SK-N-SH (cell line): ENCODE measurements at regions not wholly inside any gene's neighbourhood (a gene's known extent, or its start where the extent isn't known, plus 50 kb on each side); places are given as distances from the start of the nearest gene placed in this dataset.

Experiments
- EP300 ChIP-seq, 2 experiments: IDR thresholded peaks; 2 replicates each; pipeline versions ENCODE4 v1.4.0 to v1.6.1; 2012; ENCODE audit warnings: borderline replicate concordance in 1 of 2, low read depth in 1 of 2, low read length in 1 of 2
- POLR2AphosphoS5 ChIP-seq: IDR thresholded peaks from 2 replicates; pipeline ENCODE4 v1.6.1; 2012; ENCODE audit warnings: low read depth, low read length
- RAD21 ChIP-seq: IDR thresholded peaks from 2 replicates; pipeline ENCODE4 v1.6.1; 2012; ENCODE audit warnings: mild to moderate bottlenecking, low read length
- RFX5 ChIP-seq: IDR thresholded peaks from 2 replicates; pipeline ENCODE4 v1.6.1; 2012; ENCODE audit warnings: mild to moderate bottlenecking, improper control_type of control experiment, low read length
- SIN3A ChIP-seq: IDR thresholded peaks from 2 replicates; pipeline ENCODE4 v1.6.1; 2012; ENCODE audit warnings: low read depth, mild to moderate bottlenecking, low read length, moderate library complexity, borderline replicate concordance
- TF ChIP-seq, protein P1 (sequence below): fragments of 200-600 bp; sonication (generic); IDR thresholded peaks from 2 replicates; pipeline ENCODE4 v1.6.1; 2017; ENCODE audit warnings: antibody characterized with exemption, mild to moderate bottlenecking, moderate library complexity
- TF ChIP-seq, protein P2 (sequence below): IDR thresholded peaks from 2 replicates; pipeline ENCODE4 v1.4.0; 2012; ENCODE audit warnings: low read depth, borderline replicate concordance

DNA sequence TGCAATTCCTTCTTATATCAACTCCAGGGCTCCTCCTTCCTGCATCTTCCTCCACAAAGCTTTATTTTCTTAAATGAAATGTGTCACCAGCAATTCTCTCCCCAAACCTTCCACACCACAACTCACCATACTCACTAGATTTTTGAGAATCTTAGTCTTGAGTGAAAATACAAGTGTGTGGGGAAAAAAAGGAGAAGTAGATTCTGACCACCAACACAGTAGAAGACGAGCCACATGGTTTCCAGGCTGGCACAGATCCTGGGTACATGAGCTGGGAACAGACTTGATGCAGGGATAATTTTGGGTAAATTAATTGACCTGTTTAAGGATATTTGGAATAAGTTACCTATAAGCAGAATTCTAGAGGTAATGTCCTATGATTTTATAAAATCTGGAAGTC, 72.8 kb upstream of the KCNJ15 start:
- no peak for TF ChIP-seq SIN3A
- no peak for TF ChIP-seq RAD21
- no peak for TF ChIP-seq POLR2AphosphoS5
- TF ChIP-seq, protein P1, sequence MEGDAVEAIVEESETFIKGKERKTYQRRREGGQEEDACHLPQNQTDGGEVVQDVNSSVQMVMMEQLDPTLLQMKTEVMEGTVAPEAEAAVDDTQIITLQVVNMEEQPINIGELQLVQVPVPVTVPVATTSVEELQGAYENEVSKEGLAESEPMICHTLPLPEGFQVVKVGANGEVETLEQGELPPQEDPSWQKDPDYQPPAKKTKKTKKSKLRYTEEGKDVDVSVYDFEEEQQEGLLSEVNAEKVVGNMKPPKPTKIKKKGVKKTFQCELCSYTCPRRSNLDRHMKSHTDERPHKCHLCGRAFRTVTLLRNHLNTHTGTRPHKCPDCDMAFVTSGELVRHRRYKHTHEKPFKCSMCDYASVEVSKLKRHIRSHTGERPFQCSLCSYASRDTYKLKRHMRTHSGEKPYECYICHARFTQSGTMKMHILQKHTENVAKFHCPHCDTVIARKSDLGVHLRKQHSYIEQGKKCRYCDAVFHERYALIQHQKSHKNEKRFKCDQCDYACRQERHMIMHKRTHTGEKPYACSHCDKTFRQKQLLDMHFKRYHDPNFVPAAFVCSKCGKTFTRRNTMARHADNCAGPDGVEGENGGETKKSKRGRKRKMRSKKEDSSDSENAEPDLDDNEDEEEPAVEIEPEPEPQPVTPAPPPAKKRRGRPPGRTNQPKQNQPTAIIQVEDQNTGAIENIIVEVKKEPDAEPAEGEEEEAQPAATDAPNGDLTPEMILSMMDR: no peak
- TF ChIP-seq RFX5: no peak
- TF ChIP-seq, protein P2, sequence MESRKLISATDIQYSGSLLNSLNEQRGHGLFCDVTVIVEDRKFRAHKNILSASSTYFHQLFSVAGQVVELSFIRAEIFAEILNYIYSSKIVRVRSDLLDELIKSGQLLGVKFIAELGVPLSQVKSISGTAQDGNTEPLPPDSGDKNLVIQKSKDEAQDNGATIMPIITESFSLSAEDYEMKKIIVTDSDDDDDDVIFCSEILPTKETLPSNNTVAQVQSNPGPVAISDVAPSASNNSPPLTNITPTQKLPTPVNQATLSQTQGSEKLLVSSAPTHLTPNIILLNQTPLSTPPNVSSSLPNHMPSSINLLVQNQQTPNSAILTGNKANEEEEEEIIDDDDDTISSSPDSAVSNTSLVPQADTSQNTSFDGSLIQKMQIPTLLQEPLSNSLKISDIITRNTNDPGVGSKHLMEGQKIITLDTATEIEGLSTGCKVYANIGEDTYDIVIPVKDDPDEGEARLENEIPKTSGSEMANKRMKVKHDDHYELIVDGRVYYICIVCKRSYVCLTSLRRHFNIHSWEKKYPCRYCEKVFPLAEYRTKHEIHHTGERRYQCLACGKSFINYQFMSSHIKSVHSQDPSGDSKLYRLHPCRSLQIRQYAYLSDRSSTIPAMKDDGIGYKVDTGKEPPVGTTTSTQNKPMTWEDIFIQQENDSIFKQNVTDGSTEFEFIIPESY: no peak
- no peak for TF ChIP-seq EP300 (IDR thresholded peaks at IDR 0.05; ENCODE audit: borderline replicate concordance in 1 of 2, low read depth in 1 of 2, low read length in 1 of 2)
